SK-N-SH treated with all-trans-retinoic acid at 6 μM for 48 hours (cell line): ENCODE measurements at regions not wholly inside any gene's neighbourhood (a gene's known extent, or its start where the extent isn't known, plus 50 kb on each side); places are given as distances from the start of the nearest gene placed in this dataset.

Experiments used
- ARNTL ChIP-seq: fragments of 450-650 bp; formaldehyde crosslinking; IDR thresholded peaks from 2 replicates; pipeline ENCODE4 v1.5.0; 2020; ENCODE audit warnings: low read depth, mild to moderate bottlenecking, moderate library complexity, borderline replicate concordance
- SNAI2 ChIP-seq: fragments of 250-450 bp; sonication (Bioruptor Pico); IDR thresholded peaks from 2 replicates; pipeline ENCODE4 v1.5.0; 2020; ENCODE audit warnings: mild to moderate bottlenecking, moderate library complexity
- TF ChIP-seq, protein P1 (sequence below): fragments of 250-450 bp; sonication (Bioruptor Pico); IDR thresholded peaks from 2 replicates; pipeline ENCODE4 v1.8.0; 2020; ENCODE audit warnings: mild to moderate bottlenecking, moderate library complexity, borderline replicate concordance

DNA sequence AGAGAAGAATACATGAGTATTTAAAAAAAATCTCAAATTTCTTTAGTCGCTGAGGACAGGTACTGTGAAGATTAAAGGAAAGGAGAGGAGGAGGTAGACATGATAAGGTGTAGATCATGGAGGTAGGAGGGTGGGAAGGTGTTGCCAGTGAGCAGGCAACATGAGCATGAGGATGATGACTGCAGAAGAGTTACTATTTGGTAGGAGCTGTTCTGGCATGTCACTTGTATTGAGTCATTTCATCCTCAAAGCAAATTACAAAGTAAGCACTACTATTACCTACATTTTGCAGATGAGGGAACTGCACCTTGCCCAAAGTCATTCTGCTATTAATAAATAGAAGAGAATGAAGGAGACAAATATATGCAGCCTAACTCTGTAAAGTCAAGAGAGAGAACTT, 435.8 kb upstream of the KLF12 start:
- TF ChIP-seq ARNTL = no peak
- TF ChIP-seq, protein P1, sequence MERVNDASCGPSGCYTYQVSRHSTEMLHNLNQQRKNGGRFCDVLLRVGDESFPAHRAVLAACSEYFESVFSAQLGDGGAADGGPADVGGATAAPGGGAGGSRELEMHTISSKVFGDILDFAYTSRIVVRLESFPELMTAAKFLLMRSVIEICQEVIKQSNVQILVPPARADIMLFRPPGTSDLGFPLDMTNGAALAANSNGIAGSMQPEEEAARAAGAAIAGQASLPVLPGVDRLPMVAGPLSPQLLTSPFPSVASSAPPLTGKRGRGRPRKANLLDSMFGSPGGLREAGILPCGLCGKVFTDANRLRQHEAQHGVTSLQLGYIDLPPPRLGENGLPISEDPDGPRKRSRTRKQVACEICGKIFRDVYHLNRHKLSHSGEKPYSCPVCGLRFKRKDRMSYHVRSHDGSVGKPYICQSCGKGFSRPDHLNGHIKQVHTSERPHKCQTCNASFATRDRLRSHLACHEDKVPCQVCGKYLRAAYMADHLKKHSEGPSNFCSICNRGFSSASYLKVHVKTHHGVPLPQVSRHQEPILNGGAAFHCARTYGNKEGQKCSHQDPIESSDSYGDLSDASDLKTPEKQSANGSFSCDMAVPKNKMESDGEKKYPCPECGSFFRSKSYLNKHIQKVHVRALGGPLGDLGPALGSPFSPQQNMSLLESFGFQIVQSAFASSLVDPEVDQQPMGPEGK (CRISPR knock-in tag) = no peak
- no peak for TF ChIP-seq SNAI2 (CRISPR knock-in tag)
